Stomach (tissue), 4 donors: ENCODE measurements at regions not wholly inside any gene's neighbourhood (a gene's known extent, or its start where the extent isn't known, plus 50 kb on each side); places are given as distances from the start of the nearest gene placed in this dataset.

ENCODE experiments used
- CTCF ChIP-seq, 7 experiments: fragments of 450-650 bp in 4 of 7; fragments of 200-600 bp in 3 of 7; sonication (generic) in 3 of 7; IDR thresholded peaks; one replicate each; pipeline ENCODE4 v1.5.1; 2016 to 2019; ENCODE audit warnings: antibody characterized with exemption in 7 of 7, control low read depth in 2 of 7, mild to moderate bottlenecking in 1 of 7
- EP300 ChIP-seq: sonication (generic); formaldehyde crosslinking; IDR thresholded peaks from one replicate; pipeline ENCODE4 v1.6.1; 2017; ENCODE audit warnings: antibody characterized with exemption
- POLR2A ChIP-seq, 4 donors: fragments of 450-650 bp; IDR thresholded peaks; one replicate each; pipeline ENCODE4 v1.6.1; 2016; ENCODE audit warnings: antibody characterized with exemption in 4 of 4, control low read depth in 2 of 4, mild to moderate bottlenecking in 1 of 4, moderate library complexity in 1 of 4

GRCh38 chr18:55092166-55092565, 132.9 kb upstream of the CCDC68 start:
- TF ChIP-seq POLR2A (IDR thresholded peaks at IDR 0.05): no peak
- TF ChIP-seq EP300: no peak
- no peak for TF ChIP-seq CTCF (IDR thresholded peaks at IDR 0.05)
